IMR-90 (cell line): ENCODE measurements at regions not wholly inside any gene's neighbourhood (a gene's known extent, or its start where the extent isn't known, plus 50 kb on each side); places are given as distances from the start of the nearest gene placed in this dataset.
A peak's percentile ranks its signal among the peaks of the same experiment; 100 is the strongest.

Source experiments
- ATAC-seq: fragments of 200-7000 bp; cut with Tn5 transposase; 2 replicates; pipeline ENCODE4 v1.9.1; 2020; ENCODE audit warnings: low read depth, mild to moderate bottlenecking, moderate library complexity
- BruUV-seq: library from RNA; stranded (reverse); fragments of 400-500 nt; replicated peaks from 2 replicates; lab custom pipeline; 2021; lab: Mats Ljungman, UMichigan
- CTCF ChIA-PET: fragments of 300-600 bp; formaldehyde crosslinking; extraction: SDS; loops from one replicate; lab custom pipeline; 2021; ENCODE audit warnings: antibody characterized with exemption; lab: Yijun Ruan, JAX
- POLR2A ChIA-PET: fragments of 300-600 bp; sonication (Branson Sonifier 250); formaldehyde crosslinking; loops from one replicate; lab custom pipeline; 2022; ENCODE audit warnings: antibody characterized with exemption; ENCODE audit not compliant: unreplicated experiment; lab: Charles Lee
- DNase-seq: peaks from one replicate; pipeline ENCODE4 v3.0.0; 2013
- H2AFZ ChIP-seq: replicated peaks from 2 replicates; pipeline ENCODE3; 2013; ENCODE audit warnings: low read length, mild to moderate bottlenecking; ENCODE audit not compliant: poor library complexity
- H2AK5ac ChIP-seq: 2 replicates; pipeline ENCODE4 v1.6.1; 2013; ENCODE audit warnings: low read depth, low read length, inconsistent platforms
- H2AK9ac ChIP-seq: replicated peaks from 2 replicates; pipeline ENCODE3; 2013; ENCODE audit warnings: mild to moderate bottlenecking, low read depth, low read length, moderate library complexity; ENCODE audit not compliant: poor library complexity
- H2BK120ac ChIP-seq: 2 replicates; pipeline ENCODE4 v1.6.1; 2013; ENCODE audit warnings: low read depth, low read length, inconsistent platforms
- H2BK15ac ChIP-seq: 3 replicates; pipeline ENCODE4 v1.6.1; 2013; ENCODE audit warnings: low read depth, low read length, inconsistent platforms
- H2BK20ac ChIP-seq: 2 replicates; pipeline ENCODE4 v1.6.1; 2013; ENCODE audit warnings: low read depth, mild to moderate bottlenecking, inconsistent platforms, low read length, moderate library complexity
- H2BK5ac ChIP-seq: 2 replicates; pipeline ENCODE4 v1.6.1; 2013; ENCODE audit warnings: mild to moderate bottlenecking, low read depth, low read length, inconsistent platforms; ENCODE audit not compliant: poor library complexity, severe bottlenecking
- H3K14ac ChIP-seq: replicated peaks from 2 replicates; pipeline ENCODE4 v1.6.1; 2013; ENCODE audit warnings: low read depth, low read length, inconsistent platforms
- H3K18ac ChIP-seq: 2 replicates; pipeline ENCODE4 v1.6.1; 2013; ENCODE audit warnings: low read depth, low read length, control low read depth
- H3K23ac ChIP-seq: 2 replicates; pipeline ENCODE4 v1.6.1; 2013; ENCODE audit warnings: low read depth, low read length, inconsistent platforms
- H3K27ac ChIP-seq: 2 replicates; pipeline ENCODE4 v1.5.1; 2013; ENCODE audit warnings: mild to moderate bottlenecking, control low read depth, low read length; ENCODE audit not compliant: insufficient read depth
- H3K27me3 ChIP-seq: 2 replicates; pipeline ENCODE4 v1.6.1; 2013; ENCODE audit warnings: low read length; ENCODE audit not compliant: control insufficient read depth, insufficient read depth
- H3K36me3 ChIP-seq: 2 replicates; pipeline ENCODE4 v1.6.1; 2013; ENCODE audit warnings: low read length, mixed read lengths; ENCODE audit not compliant: control insufficient read depth, insufficient read depth
- H3K4ac ChIP-seq: 2 replicates; pipeline ENCODE4 v1.6.1; 2013; ENCODE audit warnings: low read depth, low read length, inconsistent platforms
- H3K4me1 ChIP-seq: 2 replicates; pipeline ENCODE4 v1.6.1; 2013; ENCODE audit warnings: low read length, mixed read lengths; ENCODE audit not compliant: control insufficient read depth, insufficient read depth
- H3K4me2 ChIP-seq: 2 replicates; pipeline ENCODE4 v1.6.1; 2013; ENCODE audit warnings: low read depth, mild to moderate bottlenecking, control low read depth, low read length, moderate library complexity
- H3K4me3 ChIP-seq: 2 replicates; pipeline ENCODE4 v1.5.1; 2013; ENCODE audit warnings: low read depth, mild to moderate bottlenecking, control low read depth, low read length, moderate library complexity; ENCODE audit not compliant: insufficient read depth
- H3K56ac ChIP-seq: 2 replicates; pipeline ENCODE4 v1.6.1; 2013; ENCODE audit warnings: low read length, inconsistent platforms; ENCODE audit not compliant: insufficient read depth; ENCODE audit errors: extremely low read depth
- H3K79me1 ChIP-seq, 2 experiments: 2 replicates each; pipeline ENCODE4 v1.6.1; 2013; ENCODE audit warnings: low read length in 2 of 2, inconsistent platforms in 1 of 2, low read depth in 1 of 2
- H3K9ac ChIP-seq: 2 replicates; pipeline ENCODE4 v1.6.1; 2013; ENCODE audit warnings: low read depth, low read length, control low read depth
- H3K9me1 ChIP-seq: 2 replicates; pipeline ENCODE4 v1.6.1; 2013; ENCODE audit warnings: low read length, inconsistent platforms; ENCODE audit not compliant: insufficient read depth
- H3K9me3 ChIP-seq: 2 replicates; pipeline ENCODE4 v1.6.1; 2013; ENCODE audit warnings: low read length; ENCODE audit not compliant: control insufficient read depth, insufficient read depth
- H4K20me1 ChIP-seq: 2 replicates; pipeline ENCODE4 v1.6.1; 2013; ENCODE audit warnings: low read length, inconsistent platforms; ENCODE audit not compliant: insufficient read depth
- H4K5ac ChIP-seq: 2 replicates; pipeline ENCODE4 v1.6.1; 2013; ENCODE audit warnings: mild to moderate bottlenecking, low read depth, low read length, control low read depth
- H4K8ac ChIP-seq, 2 experiments: 2 replicates each; pipeline ENCODE4 v1.6.1; 2013; ENCODE audit warnings: low read depth in 2 of 2, low read length in 2 of 2, control low read depth in 1 of 2, inconsistent platforms in 1 of 2
- H4K91ac ChIP-seq: 2 replicates; pipeline ENCODE4 v1.6.1; 2013; ENCODE audit warnings: low read depth, low read length, inconsistent platforms; ENCODE audit not compliant: insufficient read depth
- BHLHE40 ChIP-seq: fragments of 150-350 bp; IDR thresholded peaks from 2 replicates; pipeline ENCODE4 v1.6.1; 2016; ENCODE audit warnings: mild to moderate bottlenecking, low read depth, low read length
- CEBPB ChIP-seq: IDR thresholded peaks from 2 replicates; pipeline ENCODE4 v1.6.1; 2012; ENCODE audit warnings: low read depth, low read length, improper control_type of control experiment
- CHD1 ChIP-seq: IDR thresholded peaks from 2 replicates; pipeline ENCODE4 v1.6.1; 2012; ENCODE audit warnings: low read depth, low read length, improper control_type of control experiment
- FOS ChIP-seq: fragments of 150-350 bp; IDR thresholded peaks from 2 replicates; pipeline ENCODE4 v1.6.1; 2016; ENCODE audit warnings: low read depth, low read length
- MAFK ChIP-seq: IDR thresholded peaks from 2 replicates; pipeline ENCODE4 v1.6.1; 2012; ENCODE audit warnings: low read depth, low read length, improper control_type of control experiment
- MAZ ChIP-seq: IDR thresholded peaks from 2 replicates; pipeline ENCODE4 v1.6.1; 2012; ENCODE audit warnings: low read depth, mild to moderate bottlenecking, low read length, improper control_type of control experiment, moderate library complexity, borderline replicate concordance
- MXI1 ChIP-seq: IDR thresholded peaks from 2 replicates; pipeline ENCODE4 v1.6.1; 2012; ENCODE audit warnings: low read depth, mild to moderate bottlenecking, low read length, moderate library complexity, borderline replicate concordance
- NFE2L2 ChIP-seq: fragments of 150-350 bp; IDR thresholded peaks from 2 replicates; pipeline ENCODE4 v1.6.1; 2016; ENCODE audit warnings: low read depth, mild to moderate bottlenecking, low read length
- POLR2A ChIP-seq: IDR thresholded peaks from 2 replicates; pipeline ENCODE4 v1.6.1; 2012; ENCODE audit warnings: mild to moderate bottlenecking, low read depth, low read length
- RAD21 ChIP-seq: IDR thresholded peaks from 2 replicates; pipeline ENCODE4 v1.6.1; 2012; ENCODE audit warnings: low read length, improper control_type of control experiment
- RCOR1 ChIP-seq: IDR thresholded peaks from 2 replicates; pipeline ENCODE4 v1.6.1; 2012; ENCODE audit warnings: mild to moderate bottlenecking, low read length, improper control_type of control experiment; ENCODE audit not compliant: insufficient replicate concordance
- RFX5 ChIP-seq: IDR thresholded peaks from 2 replicates; pipeline ENCODE4 v1.8.0; 2012; ENCODE audit warnings: low read depth, mild to moderate bottlenecking, low read length, moderate library complexity
- SMC3 ChIP-seq: fragments of 150-350 bp; IDR thresholded peaks from 2 replicates; pipeline ENCODE4 v1.6.1; 2016; ENCODE audit warnings: low read depth, mild to moderate bottlenecking, antibody characterized with exemption, low read length, moderate library complexity
- USF2 ChIP-seq: fragments of 150-350 bp; IDR thresholded peaks from 2 replicates; pipeline ENCODE4 v1.6.1; 2017; ENCODE audit warnings: mild to moderate bottlenecking, antibody characterized with exemption, low read length, low read depth
- WGBS, 2 experiments: methylation state at CpG; one replicate each; pipeline versions ENCODE4 v1.1.5 to v1.1.7; 2013; ENCODE audit warnings: missing lambda C conversion rate in 2 of 2; ENCODE audit not compliant: insufficient read length in 1 of 2; ENCODE audit errors: extremely low coverage in 2 of 2; 5-methylcytosine and 5-hydroxymethylcytosine counted together
- dilution Hi-C: fragments of 300-500 bp; cut with HindIII; formaldehyde crosslinking; loops from one replicate; pipeline ENCODE4 v1.14.3; 2018; ENCODE audit warnings: low sequenced_read_pairs; ENCODE audit not compliant: unreplicated experiment
- in situ Hi-C: fragments of 300-500 bp; cut with MboI; formaldehyde crosslinking; loops from 3 replicates; pipeline ENCODE4 v1.14.3; 2019; ENCODE audit warnings: low sequenced_read_pairs, inconsistent platforms, mixed read lengths
- intact Hi-C: fragments of 100-400 bp; cut with micrococcal nuclease; formaldehyde crosslinking; loops from 2 replicates; pipeline ENCODE4 v1.10.0; 2022
- TF ChIP-seq, protein P1 (sequence below): conservative IDR thresholded peaks from 2 replicates; pipeline ENCODE4 v1.5.1; 2012; ENCODE audit warnings: mild to moderate bottlenecking, low read depth, low read length, improper control_type of control experiment

- DNase-seq = no peak
- Histone ChIP-seq H3K36me3 (no peaks in the 10 kb centered on the region), H3K9me1 (no peaks in the 10 kb centered on the region), H4K5ac (no peak overlapping the region), H3K14ac (no peak overlapping the region), H3K27ac (no peak overlapping the region), H3K9ac (no peak overlapping the region), H4K8ac (no peak overlapping the region), H4K91ac (no peak overlapping the region), H3K4me1 (peaks cover 2% of the 10 kb centered on the region; the same call in 1 of the 2 replicates), H3K4ac (no peak overlapping the region), H2BK20ac (no peak overlapping the region), H3K18ac (no peak overlapping the region), H3K4me3 (no peak overlapping the region), H3K9me3 (peaks cover 7% of the 10 kb centered on the region), H2AK9ac (no peak overlapping the region), H2BK5ac (no peak overlapping the region), H2BK120ac (no peak overlapping the region), H2AK5ac (no peak overlapping the region), H3K27me3 (peaks cover 57% of the 10 kb centered on the region), H3K56ac (no peak overlapping the region), H4K20me1 (no peaks in the 10 kb centered on the region), H3K79me1 (no peaks in the 10 kb centered on the region), H3K23ac (no peak overlapping the region), H2AFZ (peak overlapping the region; percentile 9), H3K4me2 (peak overlapping the region; percentile 6; the same call in 1 of the 2 replicates), H2BK15ac (no peak overlapping the region)
- intact Hi-C loops = loop anchor here (1.0 kb wide), 3 partner anchors 1043 to 1693 kb away; no protein-coding TSS in a partner anchor
- WGBS, 2 experiments = 0% methylated on average over 2 of the region's 33 CpGs; no CpG with 5 or more reads in 1 of the 2 experiments
- in situ Hi-C loops = loop anchor here (25.0 kb wide), 2 partner anchors 1598 to 1948 kb away; no protein-coding TSS in a partner anchor
- CTCF ChIA-PET = interaction anchor here (0.9 to 1.2 kb wide), 4 partner anchors 7 to 1392 kb away, joined by 3 to 4 read pairs (median 3); no protein-coding TSS in a partner anchor
- dilution Hi-C loops = no loop called here
- BruUV-seq = no TSS peak
- no peak for ATAC-seq
- POLR2A ChIA-PET = no interaction called here
- TF ChIP-seq CEBPB = no peak
- TF ChIP-seq FOS = no peak
- no peak for TF ChIP-seq CHD1
- TF ChIP-seq MXI1 = no peak
- no peak for TF ChIP-seq RCOR1
- TF ChIP-seq, protein P1, sequence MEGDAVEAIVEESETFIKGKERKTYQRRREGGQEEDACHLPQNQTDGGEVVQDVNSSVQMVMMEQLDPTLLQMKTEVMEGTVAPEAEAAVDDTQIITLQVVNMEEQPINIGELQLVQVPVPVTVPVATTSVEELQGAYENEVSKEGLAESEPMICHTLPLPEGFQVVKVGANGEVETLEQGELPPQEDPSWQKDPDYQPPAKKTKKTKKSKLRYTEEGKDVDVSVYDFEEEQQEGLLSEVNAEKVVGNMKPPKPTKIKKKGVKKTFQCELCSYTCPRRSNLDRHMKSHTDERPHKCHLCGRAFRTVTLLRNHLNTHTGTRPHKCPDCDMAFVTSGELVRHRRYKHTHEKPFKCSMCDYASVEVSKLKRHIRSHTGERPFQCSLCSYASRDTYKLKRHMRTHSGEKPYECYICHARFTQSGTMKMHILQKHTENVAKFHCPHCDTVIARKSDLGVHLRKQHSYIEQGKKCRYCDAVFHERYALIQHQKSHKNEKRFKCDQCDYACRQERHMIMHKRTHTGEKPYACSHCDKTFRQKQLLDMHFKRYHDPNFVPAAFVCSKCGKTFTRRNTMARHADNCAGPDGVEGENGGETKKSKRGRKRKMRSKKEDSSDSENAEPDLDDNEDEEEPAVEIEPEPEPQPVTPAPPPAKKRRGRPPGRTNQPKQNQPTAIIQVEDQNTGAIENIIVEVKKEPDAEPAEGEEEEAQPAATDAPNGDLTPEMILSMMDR = no peak
- TF ChIP-seq MAFK = no peak
- TF ChIP-seq RAD21 = no peak
- TF ChIP-seq NFE2L2 = no peak
- no peak for TF ChIP-seq MAZ
- TF ChIP-seq RFX5 = no peak
- TF ChIP-seq USF2 = no peak
- TF ChIP-seq SMC3 = no peak
- TF ChIP-seq BHLHE40 = no peak
- TF ChIP-seq POLR2A = no peak
Measured at GRCh38 chr5:50963971-50964745, 297.7 kb downstream of the PARP8 start.
